Spleen (tissue), 7 donors: ENCODE measurements at regions not wholly inside any gene's neighbourhood (a gene's known extent, or its start where the extent isn't known, plus 50 kb on each side); places are given as distances from the start of the nearest gene placed in this dataset.

Experiments used
- POLR2A ChIP-seq, 3 donors: fragments of 450-650 bp; IDR thresholded peaks; one replicate each; pipeline ENCODE4 v1.5.1; 2017; ENCODE audit warnings: antibody characterized with exemption in 3 of 3, mild to moderate bottlenecking in 1 of 3
- TF ChIP-seq, protein P1 (sequence below), 11 experiments: fragments of 200-600 bp in 7 of 11; fragments of 450-650 bp in 4 of 11; sonication (generic) in 4 of 11; IDR thresholded peaks in 8 of 11; conservative IDR thresholded peaks in 3 of 11; 1 replicate in 7 of 11; 2 replicates in 4 of 11; pipeline versions ENCODE4 v1.4.0 to v1.8.0; 2016 to 2021; ENCODE audit warnings: antibody characterized with exemption in 11 of 11, inconsistent platforms in 4 of 11, mild to moderate bottlenecking in 1 of 11
- donor health status: DM: no; HTN: no; CAD: no; lungs with moderate emphysema.
- donor health status: DM: no; HTN: no; CAD: no.
- donor health status: DM: no; HTN: no; CAD: no.

DNA sequence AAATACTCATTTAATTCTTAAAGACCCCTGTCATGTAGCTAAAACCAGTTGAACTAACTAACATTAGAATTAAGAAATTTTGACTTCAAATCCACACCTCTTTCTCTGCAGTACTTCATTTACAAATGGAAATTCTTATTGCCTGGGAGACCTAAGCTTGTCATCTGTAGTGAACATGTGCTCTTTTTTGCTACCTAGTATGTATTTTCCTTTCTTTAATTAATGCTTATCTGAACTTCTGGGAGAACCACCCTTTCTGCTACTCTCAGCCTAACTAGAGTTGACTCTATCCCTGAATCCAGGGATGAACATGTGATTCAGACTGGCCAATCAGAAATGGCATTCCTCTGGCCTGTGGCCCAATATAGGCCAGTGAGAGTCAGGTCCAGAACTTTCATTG lies 75.9 kb upstream of the A1CF start:
- no peak for TF ChIP-seq POLR2A (IDR thresholded peaks at IDR 0.05)
- TF ChIP-seq, protein P1, sequence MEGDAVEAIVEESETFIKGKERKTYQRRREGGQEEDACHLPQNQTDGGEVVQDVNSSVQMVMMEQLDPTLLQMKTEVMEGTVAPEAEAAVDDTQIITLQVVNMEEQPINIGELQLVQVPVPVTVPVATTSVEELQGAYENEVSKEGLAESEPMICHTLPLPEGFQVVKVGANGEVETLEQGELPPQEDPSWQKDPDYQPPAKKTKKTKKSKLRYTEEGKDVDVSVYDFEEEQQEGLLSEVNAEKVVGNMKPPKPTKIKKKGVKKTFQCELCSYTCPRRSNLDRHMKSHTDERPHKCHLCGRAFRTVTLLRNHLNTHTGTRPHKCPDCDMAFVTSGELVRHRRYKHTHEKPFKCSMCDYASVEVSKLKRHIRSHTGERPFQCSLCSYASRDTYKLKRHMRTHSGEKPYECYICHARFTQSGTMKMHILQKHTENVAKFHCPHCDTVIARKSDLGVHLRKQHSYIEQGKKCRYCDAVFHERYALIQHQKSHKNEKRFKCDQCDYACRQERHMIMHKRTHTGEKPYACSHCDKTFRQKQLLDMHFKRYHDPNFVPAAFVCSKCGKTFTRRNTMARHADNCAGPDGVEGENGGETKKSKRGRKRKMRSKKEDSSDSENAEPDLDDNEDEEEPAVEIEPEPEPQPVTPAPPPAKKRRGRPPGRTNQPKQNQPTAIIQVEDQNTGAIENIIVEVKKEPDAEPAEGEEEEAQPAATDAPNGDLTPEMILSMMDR (IDR thresholded peaks at IDR 0.05 in 8 of 11, conservative IDR thresholded peaks at IDR 0.05 in 3 of 11), result no peak
